ENCODE measurements at regions not wholly inside any gene's neighbourhood (a gene's known extent, or its start where the extent isn't known, plus 50 kb on each side); places are given as distances from the start of the nearest gene placed in this dataset.

DNA sequence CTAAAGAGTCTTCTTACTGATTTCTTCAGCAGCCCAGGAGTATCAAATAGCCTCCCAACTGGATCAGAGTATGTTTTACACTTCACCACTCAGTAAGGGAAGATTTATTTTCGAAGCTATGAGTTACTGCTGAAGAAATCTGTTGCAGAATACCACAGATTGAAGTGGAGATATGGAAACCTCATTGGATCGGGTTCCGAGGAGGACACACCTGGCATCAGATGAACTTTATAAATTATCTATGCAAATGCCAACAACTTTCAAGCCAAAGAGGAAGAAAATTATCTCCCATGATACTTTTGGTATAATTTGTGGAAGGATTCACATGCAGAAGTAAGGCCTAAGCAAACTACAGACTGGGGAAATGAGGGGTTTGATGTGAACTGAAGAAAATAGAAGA lies 515.9 kb upstream of the NDST4 start:
- H3K4me3 ChIP-seq (ENCODE audit: low read depth, low read length), result no peak overlapping the region
- TF ChIP-seq, protein P1, sequence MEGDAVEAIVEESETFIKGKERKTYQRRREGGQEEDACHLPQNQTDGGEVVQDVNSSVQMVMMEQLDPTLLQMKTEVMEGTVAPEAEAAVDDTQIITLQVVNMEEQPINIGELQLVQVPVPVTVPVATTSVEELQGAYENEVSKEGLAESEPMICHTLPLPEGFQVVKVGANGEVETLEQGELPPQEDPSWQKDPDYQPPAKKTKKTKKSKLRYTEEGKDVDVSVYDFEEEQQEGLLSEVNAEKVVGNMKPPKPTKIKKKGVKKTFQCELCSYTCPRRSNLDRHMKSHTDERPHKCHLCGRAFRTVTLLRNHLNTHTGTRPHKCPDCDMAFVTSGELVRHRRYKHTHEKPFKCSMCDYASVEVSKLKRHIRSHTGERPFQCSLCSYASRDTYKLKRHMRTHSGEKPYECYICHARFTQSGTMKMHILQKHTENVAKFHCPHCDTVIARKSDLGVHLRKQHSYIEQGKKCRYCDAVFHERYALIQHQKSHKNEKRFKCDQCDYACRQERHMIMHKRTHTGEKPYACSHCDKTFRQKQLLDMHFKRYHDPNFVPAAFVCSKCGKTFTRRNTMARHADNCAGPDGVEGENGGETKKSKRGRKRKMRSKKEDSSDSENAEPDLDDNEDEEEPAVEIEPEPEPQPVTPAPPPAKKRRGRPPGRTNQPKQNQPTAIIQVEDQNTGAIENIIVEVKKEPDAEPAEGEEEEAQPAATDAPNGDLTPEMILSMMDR (IDR thresholded peaks at IDR 0.05; ENCODE audit: borderline replicate concordance, insufficient read depth, low read depth, low read length), result no peak

DNA sequence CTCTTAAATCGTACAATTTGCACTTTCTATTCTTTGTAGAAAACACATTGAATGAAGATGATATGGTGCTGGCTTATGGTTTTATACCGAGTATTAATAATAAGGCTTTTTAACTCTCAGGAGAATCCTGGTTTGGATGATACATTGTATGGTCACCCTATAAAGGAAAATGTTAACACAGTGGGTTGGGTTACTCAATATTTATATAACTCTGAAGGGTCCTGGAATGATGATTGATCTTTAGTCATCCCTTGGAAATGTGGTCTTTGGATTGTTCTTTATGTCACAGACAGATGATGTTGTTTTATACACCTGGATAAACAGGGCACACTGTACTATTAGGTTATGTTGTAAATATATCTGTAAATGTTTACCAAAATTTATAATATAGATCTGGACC lies 496.2 kb upstream of the NDST4 start:
- TF ChIP-seq, protein P1 (IDR thresholded peaks at IDR 0.05; ENCODE audit: borderline replicate concordance, insufficient read depth, low read depth, low read length), result no peak
- no peak overlapping the region for H3K4me3 ChIP-seq (ENCODE audit: low read depth, low read length)

DNA sequence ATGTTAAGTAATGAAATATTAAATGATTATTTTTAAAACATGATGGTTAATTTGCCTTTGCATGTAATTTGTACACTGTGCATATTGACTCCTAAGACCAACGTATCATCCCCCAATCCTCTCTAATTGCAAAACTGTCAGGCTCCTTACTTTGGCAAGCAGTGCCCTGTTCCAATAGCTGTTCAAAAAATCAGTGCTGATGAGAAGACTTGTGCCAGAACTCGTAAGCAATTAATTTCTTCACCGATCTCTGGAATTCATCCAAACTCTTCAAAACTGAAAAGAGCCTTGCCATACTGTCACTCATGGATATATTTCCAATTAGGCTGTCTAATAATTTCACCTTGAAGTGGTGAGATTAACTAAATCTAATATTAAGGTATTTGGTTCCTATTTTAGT lies 493.9 kb upstream of the NDST4 start:
- no peak overlapping the region for H3K4me3 ChIP-seq (ENCODE audit: low read depth, low read length)
- TF ChIP-seq, protein P1 (IDR thresholded peaks at IDR 0.05; ENCODE audit: borderline replicate concordance, insufficient read depth, low read depth, low read length), result no peak

DNA sequence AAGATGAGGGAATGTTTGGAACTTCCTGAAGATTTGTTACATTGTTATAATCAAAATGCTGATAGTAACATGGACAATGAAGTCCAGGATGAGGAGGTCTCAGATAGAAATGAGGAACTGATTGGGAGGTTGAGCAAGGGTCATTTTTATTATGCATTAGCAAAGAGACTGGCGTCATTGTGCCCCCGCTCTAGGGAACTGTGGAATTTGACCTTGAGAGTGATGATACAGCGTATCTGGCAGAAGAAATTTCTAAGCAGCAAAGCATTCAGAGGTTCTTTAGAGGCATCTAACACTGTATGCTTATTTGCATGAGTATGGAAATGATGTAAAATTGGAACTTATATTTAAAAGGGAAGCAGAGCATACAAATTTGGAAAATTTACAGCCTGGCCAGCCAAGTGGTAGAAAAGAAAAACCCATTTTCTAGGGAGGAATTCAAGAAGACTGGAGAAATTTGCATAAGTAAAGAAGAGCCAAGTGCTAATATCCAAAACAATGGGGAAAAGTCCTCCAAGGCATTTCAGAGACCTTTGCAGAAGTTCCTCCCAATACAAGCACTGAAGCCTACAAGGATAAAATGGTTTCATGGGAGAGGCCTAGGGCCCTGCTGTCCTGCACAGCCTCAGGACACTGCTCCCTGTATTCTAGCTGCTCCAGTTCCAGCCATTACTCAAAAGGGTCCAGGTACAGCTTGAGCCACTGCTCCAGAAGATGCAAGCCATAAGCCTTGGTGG lies 483.0 kb upstream of the NDST4 start:
- H3K4me3 ChIP-seq (ENCODE audit: low read depth, low read length), result no peak overlapping the region
- TF ChIP-seq, protein P1 (IDR thresholded peaks at IDR 0.05; ENCODE audit: borderline replicate concordance, insufficient read depth, low read depth, low read length), result no peak

DNA sequence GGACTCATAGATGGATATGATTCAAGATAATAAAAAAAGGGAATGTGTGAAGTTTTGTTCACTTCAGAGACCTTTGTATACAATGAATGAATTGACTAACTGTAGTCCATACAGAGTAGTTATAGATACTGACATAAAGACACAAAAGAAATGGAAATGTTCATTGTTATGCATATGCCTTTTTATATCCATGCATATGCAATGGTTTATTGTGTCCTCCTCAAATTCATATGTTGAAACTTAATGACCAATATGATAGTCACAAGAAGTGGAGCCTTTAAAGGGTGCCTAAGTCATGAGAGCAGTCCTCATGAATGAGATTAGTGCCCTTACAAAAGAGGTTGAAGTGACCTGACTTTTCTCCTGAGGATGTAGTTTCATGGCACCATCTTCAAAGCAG lies 467.5 kb upstream of the NDST4 start:
- H3K4me3 ChIP-seq (ENCODE audit: low read depth, low read length), result no peak overlapping the region
- TF ChIP-seq, protein P1 (IDR thresholded peaks at IDR 0.05; ENCODE audit: borderline replicate concordance, insufficient read depth, low read depth, low read length), result no peak

DNA sequence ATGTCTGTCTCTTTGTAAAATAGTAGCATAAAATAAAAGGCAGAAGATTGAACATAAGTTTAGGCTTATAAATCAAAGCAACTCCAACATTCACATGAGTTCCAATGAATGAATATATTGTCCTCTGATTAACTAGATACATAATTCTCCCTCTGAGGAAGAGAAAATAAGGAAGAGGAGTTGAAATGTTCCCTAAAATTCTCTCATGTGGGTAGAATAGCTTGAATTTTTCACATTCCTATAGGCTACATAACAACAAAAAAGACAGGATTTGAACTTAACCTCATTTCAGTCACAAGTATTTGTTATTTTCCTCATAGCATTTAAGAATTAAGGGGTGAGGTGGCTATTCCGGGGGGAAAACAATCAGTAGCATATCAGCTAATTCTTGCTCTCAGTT lies 462.4 kb upstream of the NDST4 start:
- TF ChIP-seq, protein P1 (IDR thresholded peaks at IDR 0.05; ENCODE audit: borderline replicate concordance, insufficient read depth, low read depth, low read length), result no peak

DNA sequence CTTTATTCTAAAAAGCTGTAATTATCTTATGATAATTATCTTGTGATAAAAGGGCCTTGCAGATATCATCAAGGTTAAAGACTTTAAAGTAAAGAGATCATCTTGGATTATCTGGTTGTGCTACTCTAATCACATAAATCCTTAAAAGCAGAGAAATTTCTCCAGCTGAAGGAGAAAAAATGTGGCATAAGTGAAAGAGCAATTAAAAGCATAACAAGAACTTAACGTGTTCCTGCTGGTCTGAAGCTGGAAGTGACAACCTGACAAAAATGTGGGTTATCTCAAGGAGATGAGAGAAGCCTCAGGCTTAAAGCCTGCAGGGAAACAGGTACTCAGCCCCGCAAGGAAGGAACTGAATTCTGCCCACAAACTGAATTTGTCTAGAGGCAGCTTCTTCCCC lies 449.1 kb upstream of the NDST4 start:
- no peak overlapping the region for H3K4me3 ChIP-seq (ENCODE audit: low read depth, low read length)
- TF ChIP-seq, protein P1 (IDR thresholded peaks at IDR 0.05; ENCODE audit: borderline replicate concordance, insufficient read depth, low read depth, low read length), result no peak

More for the DNA sequence above, 462.4 kb upstream of the NDST4 start:
- H3K4me3 ChIP-seq (ENCODE audit: low read depth, low read length), result no peak overlapping the region

Measured in GM12875 (cell line).